HG02840 (cell line): ENCODE measurements at regions not wholly inside any gene's neighbourhood (a gene's known extent, or its start where the extent isn't known, plus 50 kb on each side); places are given as distances from the start of the nearest gene placed in this dataset.
"Not testable (repeated sequence)": the region's sequence is repeated elsewhere in the genome, so short reads cannot be mapped to it uniquely, and the experiment has no call there.

Experiments used
- ATAC-seq: cut with Tn5 transposase; IDR thresholded peaks from one replicate; pipeline ENCODE4 v1.9.1; 2021; ENCODE audit warnings: mild to moderate bottlenecking, moderate library complexity, moderate number of reproducible peaks; ENCODE audit not compliant: unreplicated experiment, low FRiP score

DNA sequence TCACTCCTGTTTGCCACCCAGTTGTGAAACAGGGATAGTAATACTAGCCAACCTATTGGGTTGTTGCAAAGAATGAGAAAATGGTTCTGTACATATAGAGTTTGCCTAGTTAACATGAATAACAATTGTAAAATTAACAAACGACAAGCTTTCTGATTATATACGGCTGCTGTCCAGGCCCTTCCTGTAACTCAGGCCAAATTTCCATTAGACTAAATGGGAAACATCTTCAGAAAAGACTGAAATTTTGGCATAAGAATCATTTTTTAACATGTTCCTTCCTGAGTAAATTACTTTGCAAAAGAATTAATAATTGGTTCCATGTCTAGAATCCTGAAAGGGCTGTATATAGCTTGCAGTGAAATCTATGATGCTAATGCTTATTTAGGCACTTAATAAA is 117.7 kb upstream of the SATB2 start:
- ATAC-seq: no peak

- no peak for ATAC-seq
Measured at GRCh38 chr2:199572571-199572970, 114.8 kb upstream of the SATB2 start.

- ATAC-seq: no peak
Measured at GRCh38 chr2:199570934-199571333, 113.2 kb upstream of the SATB2 start.

DNA sequence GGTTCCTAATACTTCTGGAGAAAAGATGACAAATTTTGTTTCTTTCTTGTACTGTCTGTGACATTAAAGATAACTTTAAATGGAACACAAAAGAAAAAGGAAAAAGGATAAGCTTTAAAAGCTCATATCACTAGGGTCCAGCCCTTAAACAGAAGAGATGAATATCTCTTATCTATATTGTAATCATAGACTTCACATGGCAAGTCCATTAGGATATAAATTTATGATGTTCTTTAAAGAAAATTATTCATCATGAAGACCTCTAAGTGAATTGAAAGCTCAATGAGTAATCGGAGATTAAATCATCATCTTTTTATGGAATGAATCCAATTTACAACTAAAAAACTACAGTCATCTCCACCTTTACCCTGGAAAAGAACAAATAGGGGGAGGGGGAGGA is 111.6 kb upstream of the SATB2 start:
- no peak for ATAC-seq

DNA sequence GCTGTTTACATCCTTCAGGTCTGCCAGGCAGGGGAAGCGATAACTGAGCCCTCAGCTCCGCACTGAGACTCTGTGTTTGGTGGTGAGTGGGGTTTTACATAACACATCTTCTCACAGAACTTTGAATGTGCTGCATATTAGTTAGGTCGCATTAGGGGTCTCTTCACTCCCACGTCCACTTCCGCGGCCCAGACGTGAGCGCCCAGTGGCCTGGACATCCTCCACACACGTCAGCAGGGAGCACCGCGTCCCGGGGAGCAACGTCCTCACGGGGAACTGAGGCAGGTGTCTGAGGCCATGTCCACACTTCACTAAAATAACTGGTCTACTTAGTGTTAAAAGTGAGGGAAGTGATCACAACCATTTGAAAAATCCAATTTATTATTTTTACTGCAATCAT is 100.4 kb upstream of the SATB2 start:
- no peak for ATAC-seq

DNA sequence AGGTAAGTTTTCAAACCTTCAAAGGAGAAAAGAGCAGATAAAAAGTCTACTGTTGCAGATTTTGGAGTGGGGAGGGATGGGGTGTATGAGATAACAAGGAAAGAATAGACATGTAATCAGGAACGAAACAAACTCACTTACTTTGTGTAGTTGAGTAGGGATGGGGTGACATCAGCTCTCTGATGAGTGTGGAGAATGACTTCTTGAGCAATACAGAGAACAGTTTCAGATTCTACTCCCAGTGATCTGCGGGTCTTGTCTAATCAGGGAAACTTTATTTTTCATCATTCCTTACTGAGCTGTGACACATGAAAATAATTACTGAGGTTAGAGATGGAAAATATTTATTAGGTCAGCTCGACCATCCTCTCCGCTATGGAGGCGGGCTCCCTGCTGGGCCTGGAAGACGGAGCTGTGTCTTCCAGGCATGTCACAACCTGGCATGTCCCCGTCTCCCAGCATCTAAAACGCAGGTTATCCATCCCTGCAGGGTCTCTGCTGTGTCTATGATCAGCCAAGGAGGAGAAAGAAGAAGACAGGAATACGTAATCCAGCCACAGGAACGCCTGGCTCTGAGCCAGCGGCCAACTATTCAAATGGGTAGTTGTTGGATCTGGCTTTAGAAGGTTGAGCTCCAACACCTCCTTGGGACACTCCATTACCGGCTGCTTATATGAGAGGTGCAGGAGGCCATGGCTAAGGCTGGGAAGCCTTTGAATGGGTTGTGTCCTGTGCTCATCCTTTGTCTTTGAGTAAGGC is 99.0 kb upstream of the SATB2 start:
- ATAC-seq: no peak

- no peak for ATAC-seq
Measured at GRCh38 chr2:199554026-199554425, 96.3 kb upstream of the SATB2 start.

DNA sequence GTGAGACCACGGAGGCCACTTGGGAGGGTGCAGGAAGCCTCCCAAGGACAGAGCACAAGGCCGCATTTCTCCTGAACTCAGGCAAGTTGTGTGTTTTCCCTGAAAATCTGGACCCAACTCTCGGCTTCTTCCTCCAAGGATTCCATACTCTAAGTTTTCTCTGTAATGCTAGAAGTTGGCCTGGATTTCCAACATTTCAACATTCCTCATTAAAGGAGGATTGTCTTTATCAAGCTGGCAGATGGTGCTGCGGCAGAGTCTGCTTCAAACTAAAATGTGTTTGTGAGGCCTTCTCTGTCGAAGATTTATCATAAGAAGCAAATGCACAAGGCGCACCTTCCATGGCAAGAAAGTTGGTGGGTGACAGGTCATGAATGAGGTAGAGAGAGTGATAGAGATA is 94.4 kb upstream of the SATB2 start:
- no peak for ATAC-seq

GRCh38 chr2:199543606-199544172 is 86.0 kb upstream of the SATB2 start:
- ATAC-seq: no peak

DNA sequence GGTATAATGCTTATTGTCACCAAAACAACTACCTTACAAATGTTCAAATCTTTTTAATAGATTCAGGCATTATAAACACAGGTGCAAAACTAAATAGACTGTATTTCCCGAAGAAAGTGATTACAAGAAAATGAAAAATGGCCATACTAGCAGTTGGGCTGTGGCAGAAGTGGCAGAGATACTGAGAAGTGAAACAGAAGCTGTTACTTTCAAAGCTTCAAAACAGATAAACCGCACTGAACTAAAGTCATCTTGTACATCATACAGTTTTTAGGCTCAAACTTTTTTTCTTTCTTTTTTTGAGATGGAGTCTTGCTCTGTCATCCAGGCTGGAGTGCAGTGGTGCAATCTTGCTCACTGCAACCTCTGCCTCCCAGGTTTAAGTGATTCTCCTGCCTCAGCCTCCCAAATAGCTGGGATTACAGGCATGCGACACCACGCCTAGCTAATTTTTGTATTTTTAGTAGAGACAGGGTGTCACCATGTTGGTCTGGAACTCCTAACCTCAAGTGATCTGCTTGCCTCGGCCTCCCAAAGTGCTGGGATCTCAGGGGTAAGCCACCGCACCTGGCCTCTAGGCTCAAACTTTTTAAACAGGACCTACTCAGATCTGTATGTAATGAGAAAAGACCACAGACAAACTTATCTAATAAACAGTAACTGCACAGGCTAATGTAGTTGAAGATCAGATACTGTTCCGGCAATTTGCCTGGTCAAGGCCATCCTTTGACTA is 77.9 kb upstream of the SATB2 start:
- no peak for ATAC-seq

GRCh38 chr2:199533873-199534272 is 76.1 kb upstream of the SATB2 start:
- ATAC-seq: not testable (repeated sequence)

- no peak for ATAC-seq
Measured at GRCh38 chr2:199527071-199527470, 69.3 kb upstream of the SATB2 start.

DNA sequence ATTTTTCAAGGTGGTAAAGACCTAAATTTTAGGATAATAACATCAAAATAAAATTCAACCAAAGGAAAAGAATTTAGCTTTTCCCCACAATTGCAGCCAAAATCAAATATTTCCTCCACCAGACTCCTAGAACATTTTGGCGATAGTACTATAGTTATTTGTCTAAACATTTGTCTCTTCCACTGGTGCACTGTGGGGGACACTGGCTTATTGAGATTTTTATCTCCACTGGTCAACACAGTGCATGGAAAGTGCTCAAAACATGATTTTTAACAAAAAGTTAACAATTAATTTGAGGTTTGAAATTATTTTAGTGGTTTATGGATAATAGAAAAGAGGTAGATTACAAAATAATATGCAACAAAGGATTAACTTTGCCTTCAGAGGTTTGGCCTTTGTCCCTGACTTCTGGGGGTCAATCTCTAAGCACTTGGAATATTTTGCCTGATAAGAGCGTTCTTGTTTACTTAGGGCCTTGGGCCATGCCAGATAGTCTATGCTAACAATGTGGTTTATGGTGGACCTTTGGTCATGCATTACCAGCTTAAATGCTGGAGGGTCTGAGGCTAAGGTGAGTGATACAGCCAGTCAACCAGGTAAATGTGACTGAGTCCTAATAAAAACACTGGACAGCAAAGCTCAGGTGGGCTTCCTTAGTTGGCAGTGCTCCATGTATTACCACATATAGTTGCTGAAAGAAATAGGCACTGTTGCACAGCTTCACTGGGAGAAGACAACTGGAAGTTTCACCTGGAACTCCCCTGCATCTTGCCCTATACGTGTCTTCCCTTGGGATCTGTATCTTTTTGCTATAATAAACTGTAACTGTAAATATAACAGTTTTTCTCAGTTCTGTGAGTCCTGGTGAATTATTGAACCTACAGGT is 67.2 kb upstream of the SATB2 start:
- no peak for ATAC-seq

GRCh38 chr2:199509403-199509802 is 51.7 kb upstream of the SATB2 start:
- ATAC-seq: peak; percentile 84
